HepG2 (cell line): ENCODE measurements at regions not wholly inside any gene's neighbourhood (a gene's known extent, or its start where the extent isn't known, plus 50 kb on each side); places are given as distances from the start of the nearest gene placed in this dataset.

ENCODE experiments used
- ATAC-seq: fragments of 200-7000 bp; cut with Tn5 transposase; 3 replicates; pipeline ENCODE4 v1.9.1; 2020; ENCODE audit warnings: mild to moderate bottlenecking, moderate library complexity
- BruUV-seq: library from RNA; stranded (reverse); fragments of 400-500 nt; replicated peaks from 2 replicates; lab custom pipeline; 2021; lab: Mats Ljungman, UMichigan
- CTCF ChIA-PET: fragments of 300-600 bp; formaldehyde crosslinking; extraction: SDS; loops from one replicate; lab custom pipeline; 2021; ENCODE audit warnings: low total read pairs, inconsistent platforms, low intra/inter-chr PET ratio; lab: Yijun Ruan, JAX
- POLR2A ChIA-PET: fragments of 350-600 bp; sonication (Branson Sonifier 250); formaldehyde crosslinking; loops from one replicate; lab custom pipeline; 2020; ENCODE audit warnings: antibody characterized with exemption, inconsistent platforms; lab: Yijun Ruan, JAX
- DNase-seq: peaks from one replicate; pipeline ENCODE4 v3.0.0-alpha.2; 2015; ENCODE audit warnings: low spot score
- FAIRE-seq: peaks from 3 replicates; lab custom pipeline; 2011; peaks lifted over from hg19 to GRCh38; lab: Jason Lieb, UNC
- H2AFZ ChIP-seq: one replicate; pipeline ENCODE4 v1.6.1; 2011; ENCODE audit warnings: low read length, inconsistent platforms
- H3K27ac ChIP-seq: fragments of 300-600 bp; 3 replicates; pipeline ENCODE4 v1.8.0; 2011; ENCODE audit warnings: mixed run types, mild to moderate bottlenecking, mixed read lengths, low read length, inconsistent platforms; ENCODE audit not compliant: insufficient read depth; ENCODE audit errors: extremely low read length
- H3K27me3 ChIP-seq, 2 experiments: fragments of 200-600 bp in 1 of 2; 2 replicates in 1 of 2; 3 replicates in 1 of 2; pipeline versions ENCODE4 v1.6.0 to v1.8.0; 2011; ENCODE audit warnings: low read length in 2 of 2, mild to moderate bottlenecking in 2 of 2, moderate library complexity in 2 of 2, inconsistent platforms in 1 of 2; ENCODE audit not compliant: insufficient read depth in 2 of 2, control insufficient read depth in 1 of 2
- H3K36me3 ChIP-seq, 2 experiments: fragments of 200-600 bp in 1 of 2; replicated peaks in 1 of 2; 2 replicates in 1 of 2; 3 replicates in 1 of 2; pipeline versions ENCODE4 v1.5.1 to v1.8.0; 2011; ENCODE audit warnings: low read length in 2 of 2, inconsistent platforms in 1 of 2; ENCODE audit not compliant: insufficient read depth in 2 of 2, control insufficient read depth in 1 of 2
- H3K4me1 ChIP-seq: 2 replicates; pipeline ENCODE4 v1.5.1; 2012; ENCODE audit warnings: low read length, inconsistent platforms; ENCODE audit not compliant: insufficient read depth
- H3K4me2 ChIP-seq: 2 replicates; pipeline ENCODE4 v1.6.0; 2011; ENCODE audit warnings: low read depth, low read length, inconsistent platforms
- H3K4me3 ChIP-seq, 3 experiments: fragments of 200-600 bp in 1 of 3; sonication (generic), shearing (Covaris generic) in 1 of 3; replicated peaks in 1 of 3; 2 replicates each; pipeline ENCODE4 v1.5.1; 2011 to 2016; ENCODE audit warnings: low read length in 3 of 3, inconsistent platforms in 2 of 3, low read depth in 2 of 3, mild to moderate bottlenecking in 2 of 3, control low read depth in 1 of 3, mixed read lengths in 1 of 3; ENCODE audit not compliant: insufficient read depth in 1 of 3
- H3K79me2 ChIP-seq: one replicate; pipeline ENCODE4 v1.6.1; 2011; ENCODE audit warnings: low read length, inconsistent platforms; ENCODE audit not compliant: insufficient read depth
- H3K9ac ChIP-seq: 2 replicates; pipeline ENCODE4 v1.6.0; 2011; ENCODE audit warnings: mild to moderate bottlenecking, low read depth, low read length, inconsistent platforms; ENCODE audit not compliant: insufficient read depth
- H3K9me3 ChIP-seq: 2 replicates; pipeline ENCODE4 v1.5.1; 2012; ENCODE audit warnings: mild to moderate bottlenecking, low read length
- H4K20me1 ChIP-seq: 2 replicates; pipeline ENCODE4 v1.6.0; 2011; ENCODE audit warnings: inconsistent platforms, mild to moderate bottlenecking, low read length, moderate library complexity; ENCODE audit not compliant: insufficient read depth
- CERS6 ChIP-seq: sonication (generic); formaldehyde crosslinking; IDR thresholded peaks from 2 replicates; pipeline ENCODE4 v1.5.0; 2020; ENCODE audit warnings: missing genetic modification reagents
- IKZF1 ChIP-seq: fragments of 450-650 bp; IDR thresholded peaks from 2 replicates; pipeline ENCODE4 v1.7.1; 2016
- KDM5B ChIP-seq: sonication (generic); formaldehyde crosslinking; IDR thresholded peaks from 2 replicates; pipeline ENCODE4 v1.4.0; 2020; ENCODE audit warnings: missing genetic modification reagents, mild to moderate bottlenecking, borderline replicate concordance
- KLF13 ChIP-seq: sonication (generic); formaldehyde crosslinking; IDR thresholded peaks from 2 replicates; pipeline ENCODE4 v1.4.0; 2020; ENCODE audit warnings: mild to moderate bottlenecking, missing genetic modification reagents
- MAZ ChIP-seq, 2 experiments: sonication (generic) in 1 of 2; formaldehyde crosslinking in 1 of 2; IDR thresholded peaks; 2 replicates each; pipeline versions ENCODE4 v1.5.0 to v1.6.1; 2012 to 2020; ENCODE audit warnings: low read depth in 2 of 2, mild to moderate bottlenecking in 2 of 2, borderline replicate concordance in 1 of 2, improper control_type of control experiment in 1 of 2, low read length in 1 of 2, missing genetic modification reagents in 1 of 2, moderate library complexity in 1 of 2
- MXI1 ChIP-seq: IDR thresholded peaks from 3 replicates; pipeline ENCODE4 v1.6.1; 2012; ENCODE audit warnings: low read depth, low read length, inconsistent platforms, borderline replicate concordance
- RELA ChIP-seq: sonication (generic); formaldehyde crosslinking; IDR thresholded peaks from 2 replicates; pipeline ENCODE4 v1.4.0; 2020; ENCODE audit warnings: missing genetic modification reagents
- SP5 ChIP-seq: IDR thresholded peaks from 2 replicates; pipeline ENCODE4 v1.6.1; 2016; ENCODE audit warnings: low read depth, borderline replicate concordance
- WIZ ChIP-seq: sonication (generic); formaldehyde crosslinking; IDR thresholded peaks from 2 replicates; pipeline ENCODE4 v1.5.1; 2020; ENCODE audit warnings: mild to moderate bottlenecking, missing genetic modification reagents
- ZBED4 ChIP-seq: sonication (generic); formaldehyde crosslinking; IDR thresholded peaks from 2 replicates; pipeline ENCODE4 v1.4.0; 2020; ENCODE audit warnings: missing genetic modification reagents, borderline replicate concordance
- ZFP1 ChIP-seq: IDR thresholded peaks from 2 replicates; pipeline ENCODE4 v1.6.1; 2016
- ZNF496 ChIP-seq: sonication (generic); formaldehyde crosslinking; IDR thresholded peaks from 2 replicates; pipeline ENCODE4 v1.8.1; 2023; ENCODE audit warnings: mild to moderate bottlenecking, moderate library complexity, missing genetic modification reagents; ENCODE audit not compliant: insufficient replicate concordance
- ZNF530 ChIP-seq: sonication (generic); formaldehyde crosslinking; IDR thresholded peaks from 2 replicates; pipeline ENCODE4 v1.5.0; 2020; ENCODE audit warnings: low read depth, mild to moderate bottlenecking, missing genetic modification reagents
- WGBS: methylation state at CpG from one replicate; pipeline ENCODE4 v1.1.6; 2017; ENCODE audit warnings: low lambda C conversion rate; 5-methylcytosine and 5-hydroxymethylcytosine counted together
- in situ Hi-C: cut with HindIII; loops from 2 replicates; pipeline ENCODE4 v1.10.0; 2017; ENCODE audit warnings: low pct_unique_long_range_greater_than_20kb; ENCODE audit not compliant: extremely low pct_ligation_motif_present
- intact Hi-C: fragments of 100-400 bp; cut with micrococcal nuclease; formaldehyde crosslinking; loops from one replicate; pipeline ENCODE4 v1.10.0; 2022; ENCODE audit not compliant: unreplicated experiment
- TF ChIP-seq, protein P1 (sequence below): sonication (generic); formaldehyde crosslinking; IDR thresholded peaks from 2 replicates; pipeline ENCODE4 v1.4.0; 2020; ENCODE audit warnings: missing genetic modification reagents
- TF ChIP-seq, protein P2 (sequence below): sonication (generic); formaldehyde crosslinking; IDR thresholded peaks from 2 replicates; pipeline ENCODE4 v1.9.0; 2021; ENCODE audit warnings: missing genetic modification reagents, borderline replicate concordance

- TF ChIP-seq, protein P1, sequence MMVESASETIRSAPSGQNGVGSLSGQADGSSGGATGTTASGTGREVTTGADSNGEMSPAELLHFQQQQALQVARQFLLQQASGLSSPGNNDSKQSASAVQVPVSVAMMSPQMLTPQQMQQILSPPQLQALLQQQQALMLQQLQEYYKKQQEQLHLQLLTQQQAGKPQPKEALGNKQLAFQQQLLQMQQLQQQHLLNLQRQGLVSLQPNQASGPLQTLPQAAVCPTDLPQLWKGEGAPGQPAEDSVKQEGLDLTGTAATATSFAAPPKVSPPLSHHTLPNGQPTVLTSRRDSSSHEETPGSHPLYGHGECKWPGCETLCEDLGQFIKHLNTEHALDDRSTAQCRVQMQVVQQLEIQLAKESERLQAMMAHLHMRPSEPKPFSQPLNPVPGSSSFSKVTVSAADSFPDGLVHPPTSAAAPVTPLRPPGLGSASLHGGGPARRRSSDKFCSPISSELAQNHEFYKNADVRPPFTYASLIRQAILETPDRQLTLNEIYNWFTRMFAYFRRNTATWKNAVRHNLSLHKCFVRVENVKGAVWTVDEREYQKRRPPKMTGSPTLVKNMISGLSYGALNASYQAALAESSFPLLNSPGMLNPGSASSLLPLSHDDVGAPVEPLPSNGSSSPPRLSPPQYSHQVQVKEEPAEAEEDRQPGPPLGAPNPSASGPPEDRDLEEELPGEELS (CRISPR knock-in tag), result no peak
Observed at GRCh38 chr9:71353720-71354119, 232.3 kb upstream of the TRPM3 start (continued).

GRCh38 chr9:71352837-71353236 lies 231.4 kb upstream of the TRPM3 start:
- CTCF ChIA-PET, result no interaction called here
- FAIRE-seq (no peak), ATAC-seq (no peak), DNase-seq (no peak)
- H2AFZ ChIP-seq, result no peak overlapping the region
- H3K4me2 ChIP-seq, result no peak overlapping the region
- H3K27me3 ChIP-seq, result no peaks in the 10 kb centered on the region
- H3K4me1 ChIP-seq, result no peaks in the 10 kb centered on the region
- H3K9ac ChIP-seq, result no peak overlapping the region
- in situ Hi-C loops, result no loop called here
- 11% methylated on average over 5 of the region's 5 CpGs for WGBS
- no peaks in the 10 kb centered on the region for H3K79me2 ChIP-seq
- H3K27ac ChIP-seq, result no peak overlapping the region
- no peaks in the 10 kb centered on the region for H3K9me3 ChIP-seq
- H4K20me1 ChIP-seq, result no peaks in the 10 kb centered on the region
- POLR2A ChIA-PET, result no interaction called here
- H3K4me3 ChIP-seq, result no peak overlapping the region
- H3K36me3 ChIP-seq, result no peaks in the 10 kb centered on the region
- intact Hi-C loops, result no loop called here
- no TSS peak for BruUV-seq
- no peak for TF ChIP-seq MAZ (IDR thresholded peaks at IDR 0.05; ENCODE audit: borderline replicate concordance, low read depth, low read length)
- TF ChIP-seq MAZ (CRISPR knock-in tag; IDR thresholded peaks at IDR 0.05; ENCODE audit: low read depth), result no peak
- TF ChIP-seq ZNF530 (CRISPR knock-in tag), result no peak
- TF ChIP-seq, protein P2, sequence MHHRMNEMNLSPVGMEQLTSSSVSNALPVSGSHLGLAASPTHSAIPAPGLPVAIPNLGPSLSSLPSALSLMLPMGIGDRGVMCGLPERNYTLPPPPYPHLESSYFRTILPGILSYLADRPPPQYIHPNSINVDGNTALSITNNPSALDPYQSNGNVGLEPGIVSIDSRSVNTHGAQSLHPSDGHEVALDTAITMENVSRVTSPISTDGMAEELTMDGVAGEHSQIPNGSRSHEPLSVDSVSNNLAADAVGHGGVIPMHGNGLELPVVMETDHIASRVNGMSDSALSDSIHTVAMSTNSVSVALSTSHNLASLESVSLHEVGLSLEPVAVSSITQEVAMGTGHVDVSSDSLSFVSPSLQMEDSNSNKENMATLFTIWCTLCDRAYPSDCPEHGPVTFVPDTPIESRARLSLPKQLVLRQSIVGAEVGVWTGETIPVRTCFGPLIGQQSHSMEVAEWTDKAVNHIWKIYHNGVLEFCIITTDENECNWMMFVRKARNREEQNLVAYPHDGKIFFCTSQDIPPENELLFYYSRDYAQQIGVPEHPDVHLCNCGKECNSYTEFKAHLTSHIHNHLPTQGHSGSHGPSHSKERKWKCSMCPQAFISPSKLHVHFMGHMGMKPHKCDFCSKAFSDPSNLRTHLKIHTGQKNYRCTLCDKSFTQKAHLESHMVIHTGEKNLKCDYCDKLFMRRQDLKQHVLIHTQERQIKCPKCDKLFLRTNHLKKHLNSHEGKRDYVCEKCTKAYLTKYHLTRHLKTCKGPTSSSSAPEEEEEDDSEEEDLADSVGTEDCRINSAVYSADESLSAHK (CRISPR knock-in tag), result no peak
- TF ChIP-seq CERS6 (CRISPR knock-in tag), result no peak
- no peak for TF ChIP-seq MXI1
- no peak for TF ChIP-seq SP5 (CRISPR knock-in tag)
- no peak for TF ChIP-seq ZFP1 (CRISPR knock-in tag)
- no peak for TF ChIP-seq WIZ (CRISPR knock-in tag)
- no peak for TF ChIP-seq KDM5B (CRISPR knock-in tag)
- TF ChIP-seq IKZF1, result no peak
- TF ChIP-seq ZBED4 (CRISPR knock-in tag), result no peak
- TF ChIP-seq KLF13 (CRISPR knock-in tag), result no peak
- no peak for TF ChIP-seq RELA (CRISPR knock-in tag)
- no peak for TF ChIP-seq ZNF496 (CRISPR knock-in tag)
